ENCODE measurements at regions not wholly inside any gene's neighbourhood (a gene's known extent, or its start where the extent isn't known, plus 50 kb on each side); places are given as distances from the start of the nearest gene placed in this dataset.

DNA sequence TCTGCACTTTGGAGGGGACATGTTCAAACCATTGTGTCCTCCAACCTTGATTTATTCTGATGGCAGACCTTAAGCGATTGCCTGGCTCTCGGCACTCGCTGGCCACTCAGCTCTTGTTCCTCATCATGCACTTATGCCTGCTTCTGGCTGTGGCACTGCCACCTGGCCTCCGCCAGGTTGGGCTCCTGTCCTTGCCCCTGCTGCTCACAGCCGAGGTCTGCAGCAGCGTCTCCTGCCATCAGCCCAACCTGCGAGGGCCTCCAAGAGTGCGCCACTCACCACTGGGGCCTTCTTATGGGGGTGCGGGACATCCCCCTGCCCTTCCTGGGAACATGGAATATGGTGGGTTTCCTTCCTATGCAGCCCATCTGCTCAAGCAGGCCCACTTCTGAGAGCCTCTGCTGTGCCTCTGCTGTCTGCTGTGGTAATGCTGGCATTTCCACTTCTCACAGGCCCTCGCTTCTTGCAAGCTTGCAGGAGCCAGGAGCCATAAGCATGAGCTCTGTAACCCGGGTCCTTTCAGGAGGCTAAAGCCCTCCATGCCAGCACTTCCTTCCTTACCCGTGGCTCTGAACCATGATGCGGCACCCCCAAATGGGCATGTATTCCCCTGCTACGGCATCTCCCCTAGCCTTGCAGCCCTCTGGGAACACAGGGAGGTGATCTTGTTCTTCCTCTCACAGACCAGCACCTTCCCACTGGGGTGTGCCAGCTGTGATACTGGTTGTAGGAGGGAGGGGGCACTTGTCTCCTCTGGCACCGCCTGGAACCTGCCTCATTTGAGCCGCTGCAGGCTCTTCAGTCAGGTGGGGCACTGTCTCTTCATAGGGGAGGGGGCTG lies 58.6 kb upstream of the HS6ST1 start:
- Histone ChIP-seq H3K36me3 (ENCODE audit: control insufficient read depth in 2 of 3, insufficient read depth in 3 of 3, low read length in 3 of 3) (no peaks in the 10 kb centered on the region), H3K9me3 (ENCODE audit: control insufficient read depth in 2 of 3, low read length in 3 of 3) (no peaks in the 10 kb centered on the region), H3K27ac (ENCODE audit: low read depth, low read length) (no peak overlapping the region), H3K4me1 (ENCODE audit: control insufficient read depth in 2 of 2, insufficient read depth in 2 of 2, low read length in 2 of 2) (peaks cover 0 to 28% of the 10 kb centered on the region in 2 donors), H3K4me3 (ENCODE audit: low read length) (no peak overlapping the region), H3K27me3 (ENCODE audit: control insufficient read depth in 2 of 2, insufficient read depth in 2 of 2, low read length in 2 of 2) (no peaks in the 10 kb centered on the region)
- intact Hi-C loops (cut with micrococcal nuclease): no loop called here
- ChIA-PET POLR2A (no interaction called here), CTCF (no interaction called here)
- H3K27me3 Mint-ChIP-seq: no peaks in the 10 kb centered on the region
- no peak overlapping the region for H3K4me3 Mint-ChIP-seq
- H3K9me3 Mint-ChIP-seq: no peaks in the 10 kb centered on the region
- no peak overlapping the region for H3K27ac Mint-ChIP-seq
- no peak for DNase-seq
- no peak for ATAC-seq
- H3K4me1 Mint-ChIP-seq: peaks cover 0 to 7% (median 0%) of the 10 kb centered on the region in 7 donors
- H3K36me3 Mint-ChIP-seq: no peaks in the 10 kb centered on the region

DNA sequence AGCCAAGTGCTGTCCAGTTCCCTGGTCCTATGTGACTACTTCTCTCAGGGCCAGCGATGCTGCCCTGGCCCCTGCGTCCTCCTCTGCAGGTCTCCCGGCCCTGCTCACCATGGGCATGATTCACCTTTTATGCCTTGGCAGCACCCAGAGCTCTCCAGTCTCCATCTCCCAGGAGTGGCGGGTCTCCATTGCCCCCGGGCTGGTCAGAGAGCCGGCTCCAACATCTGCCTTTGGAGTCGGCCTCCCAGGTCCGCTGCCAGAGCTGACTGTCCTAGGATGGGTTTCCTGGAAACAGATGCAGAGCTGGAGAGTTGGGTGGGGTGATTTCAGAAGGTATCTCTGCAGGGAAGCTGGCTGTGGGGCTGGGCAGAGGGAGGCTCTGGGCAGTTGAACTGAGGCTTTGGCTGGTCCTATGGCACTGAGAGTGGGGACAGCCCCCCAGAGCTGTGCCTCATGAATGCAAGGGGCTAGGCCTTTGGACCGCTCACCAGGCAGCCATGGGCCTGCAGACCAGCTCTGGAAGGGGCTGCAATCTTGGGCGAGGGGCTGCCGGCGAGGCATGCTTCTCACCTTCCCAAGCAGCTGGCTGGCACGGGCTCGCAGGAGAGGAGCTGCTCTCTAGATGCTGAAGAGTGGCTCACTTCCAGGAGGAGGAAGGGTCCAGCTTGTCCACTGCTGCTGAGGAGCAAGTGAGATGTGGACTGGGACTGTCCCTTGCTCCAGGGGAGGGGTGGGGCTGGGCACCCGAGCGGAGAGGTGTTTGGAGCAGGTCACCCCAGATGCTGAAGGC lies 59.8 kb upstream of the HS6ST1 start:
- Histone ChIP-seq H3K9me3 (ENCODE audit: control insufficient read depth in 2 of 3, low read length in 3 of 3) (no peaks in the 10 kb centered on the region), H3K4me1 (ENCODE audit: control insufficient read depth in 2 of 2, insufficient read depth in 2 of 2, low read length in 2 of 2) (peaks cover 0 to 18% of the 10 kb centered on the region in 2 donors), H3K27me3 (ENCODE audit: control insufficient read depth in 2 of 2, insufficient read depth in 2 of 2, low read length in 2 of 2) (no peaks in the 10 kb centered on the region), H3K36me3 (ENCODE audit: control insufficient read depth in 2 of 3, insufficient read depth in 3 of 3, low read length in 3 of 3) (no peaks in the 10 kb centered on the region), H3K4me3 (ENCODE audit: low read length) (no peak overlapping the region), H3K27ac (ENCODE audit: low read depth, low read length) (no peak overlapping the region)
- Mint-ChIP-seq H3K4me1 (peaks cover 0 to 2% (median 0%) of the 10 kb centered on the region in 7 donors), H3K36me3 (no peaks in the 10 kb centered on the region), H3K9me3 (no peaks in the 10 kb centered on the region), H3K27me3 (no peaks in the 10 kb centered on the region), H3K4me3 (no peak overlapping the region), H3K27ac (no peak overlapping the region)
- no peak for ATAC-seq
- intact Hi-C loops (cut with micrococcal nuclease): no loop called here
- DNase-seq: no peak
- POLR2A ChIA-PET: interaction anchor here (0.6 kb wide), 1 partner anchor 24 kb away, joined by 3 read pairs; no protein-coding TSS in a partner anchor
- CTCF ChIA-PET: no interaction called here

GRCh38 chr2:128379021-128380015 lies 60.6 kb upstream of the HS6ST1 start:
- H3K4me3 Mint-ChIP-seq: no peak overlapping the region
- POLR2A ChIA-PET: no interaction called here
- no peak overlapping the region for H3K27ac ChIP-seq (ENCODE audit: low read depth, low read length)
- intact Hi-C loops (cut with micrococcal nuclease): no loop called here
- no peaks in the 10 kb centered on the region for H3K4me1 Mint-ChIP-seq
- H3K27me3 ChIP-seq (ENCODE audit: control insufficient read depth in 2 of 2, insufficient read depth in 2 of 2, low read length in 2 of 2): no peaks in the 10 kb centered on the region
- CTCF ChIA-PET: no interaction called here
- no peaks in the 10 kb centered on the region for H3K9me3 Mint-ChIP-seq
- H3K27me3 Mint-ChIP-seq: no peaks in the 10 kb centered on the region
- H3K4me1 ChIP-seq (ENCODE audit: control insufficient read depth in 2 of 2, insufficient read depth in 2 of 2, low read length in 2 of 2): peaks cover 0 to 10% of the 10 kb centered on the region in 2 donors
- no peaks in the 10 kb centered on the region for H3K36me3 Mint-ChIP-seq
- no peak overlapping the region for H3K27ac Mint-ChIP-seq
- ATAC-seq (no peak), DNase-seq (no peak)
- H3K36me3 ChIP-seq (ENCODE audit: control insufficient read depth in 2 of 3, insufficient read depth in 3 of 3, low read length in 3 of 3): no peaks in the 10 kb centered on the region
- H3K4me3 ChIP-seq (ENCODE audit: low read length): no peak overlapping the region
- H3K9me3 ChIP-seq (ENCODE audit: control insufficient read depth in 2 of 3, low read length in 3 of 3): no peaks in the 10 kb centered on the region

GRCh38 chr2:128380061-128380889 lies 61.6 kb upstream of the HS6ST1 start:
- H3K9me3 ChIP-seq (ENCODE audit: control insufficient read depth in 2 of 3, low read length in 3 of 3): no peaks in the 10 kb centered on the region
- H3K27me3 Mint-ChIP-seq: no peaks in the 10 kb centered on the region
- H3K4me3 Mint-ChIP-seq: no peak overlapping the region
- H3K4me3 ChIP-seq (ENCODE audit: low read length): no peak overlapping the region
- intact Hi-C loops (cut with micrococcal nuclease): no loop called here
- H3K36me3 ChIP-seq (ENCODE audit: control insufficient read depth in 2 of 3, insufficient read depth in 3 of 3, low read length in 3 of 3): no peaks in the 10 kb centered on the region
- peaks cover 0 to 10% of the 10 kb centered on the region in 2 donors for H3K4me1 ChIP-seq (ENCODE audit: control insufficient read depth in 2 of 2, insufficient read depth in 2 of 2, low read length in 2 of 2)
- no peaks in the 10 kb centered on the region for H3K27me3 ChIP-seq (ENCODE audit: control insufficient read depth in 2 of 2, insufficient read depth in 2 of 2, low read length in 2 of 2)
- no peaks in the 10 kb centered on the region for H3K9me3 Mint-ChIP-seq
- H3K4me1 Mint-ChIP-seq: no peaks in the 10 kb centered on the region
- H3K36me3 Mint-ChIP-seq: no peaks in the 10 kb centered on the region
- DNase-seq (no peak), ATAC-seq (no peak)
- no peak overlapping the region for H3K27ac Mint-ChIP-seq
- no peak overlapping the region for H3K27ac ChIP-seq (ENCODE audit: low read depth, low read length)
- ChIA-PET POLR2A (no interaction called here), CTCF (no interaction called here)

DNA sequence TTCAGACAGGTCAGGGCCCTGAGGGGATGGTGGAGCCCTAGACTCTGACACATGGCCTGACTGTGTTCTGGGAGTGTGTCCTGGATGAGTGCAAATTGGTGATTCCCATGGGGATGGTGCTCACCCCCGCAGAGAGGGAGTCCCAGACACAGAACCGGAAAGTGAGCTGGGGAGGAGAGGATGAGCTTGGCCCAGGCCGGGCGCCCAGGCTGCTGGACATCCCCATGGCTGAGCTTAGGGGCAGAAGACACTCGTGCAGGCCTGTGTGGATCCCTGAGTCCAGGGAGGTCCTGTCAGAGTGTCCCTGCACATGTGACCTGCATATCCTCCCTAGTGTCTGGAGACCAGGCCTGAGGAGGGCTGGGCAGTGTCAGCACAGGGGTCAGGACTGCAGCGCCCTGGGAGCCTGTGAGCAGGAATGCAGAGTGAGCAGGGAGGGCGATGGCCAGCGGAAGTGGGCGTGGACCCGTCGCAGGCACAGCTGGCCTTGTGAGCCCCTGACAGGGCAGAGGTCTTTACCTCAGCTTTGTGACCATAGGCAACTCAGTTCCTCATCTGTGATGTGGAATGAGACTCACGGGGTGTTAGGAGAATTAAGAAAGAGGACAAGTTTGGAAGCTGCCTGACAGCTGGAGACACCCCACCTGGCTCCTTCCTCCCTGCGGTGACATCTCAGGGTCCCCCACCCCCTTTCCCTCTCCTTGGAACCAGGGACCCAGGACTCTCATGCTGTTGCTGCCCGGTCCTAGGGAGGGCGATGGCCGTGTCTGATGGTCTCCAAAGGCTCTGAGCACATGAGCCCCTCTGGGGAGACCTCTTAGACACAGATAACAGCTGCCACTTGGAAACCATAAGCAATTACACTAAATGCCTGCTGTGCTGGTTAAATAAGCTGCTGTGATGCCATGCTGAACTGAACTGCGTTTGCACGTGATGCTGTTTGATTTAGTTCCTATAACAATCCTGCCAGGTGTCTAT lies 62.6 kb upstream of the HS6ST1 start:
- ATAC-seq (no peak), DNase-seq (no peak)
- POLR2A ChIA-PET: no interaction called here
- H3K27ac Mint-ChIP-seq: no peak overlapping the region
- Histone ChIP-seq H3K4me3 (ENCODE audit: low read length) (no peak overlapping the region), H3K36me3 (ENCODE audit: control insufficient read depth in 2 of 3, insufficient read depth in 3 of 3, low read length in 3 of 3) (no peaks in the 10 kb centered on the region), H3K27ac (ENCODE audit: low read depth, low read length) (no peak overlapping the region), H3K4me1 (ENCODE audit: control insufficient read depth in 2 of 2, insufficient read depth in 2 of 2, low read length in 2 of 2) (peaks cover 0 to 10% of the 10 kb centered on the region in 2 donors), H3K9me3 (ENCODE audit: control insufficient read depth in 2 of 3, low read length in 3 of 3) (no peaks in the 10 kb centered on the region), H3K27me3 (ENCODE audit: control insufficient read depth in 2 of 2, insufficient read depth in 2 of 2, low read length in 2 of 2) (no peaks in the 10 kb centered on the region)
- intact Hi-C loops (cut with micrococcal nuclease): no loop called here
- no peaks in the 10 kb centered on the region for H3K27me3 Mint-ChIP-seq
- H3K36me3 Mint-ChIP-seq: no peaks in the 10 kb centered on the region
- no peak overlapping the region for H3K4me3 Mint-ChIP-seq
- H3K9me3 Mint-ChIP-seq: no peaks in the 10 kb centered on the region
- CTCF ChIA-PET: no interaction called here
- H3K4me1 Mint-ChIP-seq: no peaks in the 10 kb centered on the region

All from naive thymus-derived CD4-positive, alpha-beta T cell (primary cell).